Left lung (tissue), 4 donors: ENCODE measurements at regions not wholly inside any gene's neighbourhood (a gene's known extent, or its start where the extent isn't known, plus 50 kb on each side); places are given as distances from the start of the nearest gene placed in this dataset.

Source experiments
- ATAC-seq: fragments of 200-7000 bp; cut with Tn5 transposase; one replicate; pipeline ENCODE4 v1.9.1; 2020; ENCODE audit warnings: moderate library complexity
- DNase-seq, 4 donors: peaks; one replicate each; pipeline ENCODE4 v3.0.0-alpha.2; 2013 to 2020
- H3K27ac ChIP-seq, 2 donors: fragments of 200-600 bp; sonication (generic) in 1 of 2; one replicate each; pipeline versions ENCODE4 v1.5.0 to v1.8.0; 2020 to 2021
- H3K27me3 ChIP-seq, 2 donors: fragments of 200-600 bp; sonication (generic) in 1 of 2; one replicate each; pipeline versions ENCODE4 v1.5.0 to v1.8.0; 2020 to 2021
- H3K36me3 ChIP-seq, 2 donors: fragments of 200-600 bp; sonication (generic) in 1 of 2; one replicate each; pipeline versions ENCODE4 v1.5.0 to v1.8.0; 2020 to 2021
- H3K4me1 ChIP-seq, 2 donors: fragments of 200-600 bp; one replicate each; pipeline ENCODE4 v1.8.0; 2021
- H3K4me3 ChIP-seq, 2 donors: fragments of 200-600 bp; sonication (generic) in 1 of 2; one replicate each; pipeline versions ENCODE4 v1.5.0 to v1.8.0; 2020 to 2021; ENCODE audit warnings: mild to moderate bottlenecking in 1 of 2
- H3K9me3 ChIP-seq, 2 donors: fragments of 200-600 bp; sonication (generic) in 1 of 2; one replicate each; pipeline versions ENCODE4 v1.5.0 to v1.8.0; 2020 to 2021
- CTCF ChIP-seq, 2 donors: fragments of 200-600 bp; sonication (generic) in 1 of 2; IDR thresholded peaks; one replicate each; pipeline versions ENCODE4 v1.5.0 to v1.8.0; 2021; ENCODE audit warnings: antibody characterized with exemption in 2 of 2
- intact Hi-C, 2 donors: fragments of 100-400 bp; cut with DNase I; formaldehyde crosslinking; loops; one replicate each; pipeline versions ENCODE4 v1.11.2 to v1.14.2; 2022
- donor health status: DM: no; HTN: yes; CAD: no.
- donor health status: DM: no; HTN: no; CAD: no.

- Histone ChIP-seq H3K27me3 (no peaks in the 10 kb centered on the region), H3K27ac (no peak overlapping the region), H3K9me3 (peaks cover 0 to 4% of the 10 kb centered on the region in 2 donors), H3K4me3 (no peak overlapping the region), H3K4me1 (no peaks in the 10 kb centered on the region), H3K36me3 (no peaks in the 10 kb centered on the region)
- intact Hi-C loops, result no loop called here
- no peak for TF ChIP-seq CTCF (IDR thresholded peaks at IDR 0.05)
- ATAC-seq (peak; percentile 78), DNase-seq (no peak)
These were observed 511.1 kb downstream of the TENT5A start for GRCh38 chr6:81241126-81242041.

- Histone ChIP-seq H3K4me3 (no peak overlapping the region), H3K9me3 (no peaks in the 10 kb centered on the region), H3K27me3 (no peaks in the 10 kb centered on the region), H3K4me1 (no peaks in the 10 kb centered on the region), H3K36me3 (no peaks in the 10 kb centered on the region), H3K27ac (no peak overlapping the region)
- no peak for DNase-seq
- intact Hi-C loops, result no loop called here
- ATAC-seq, result no peak
- TF ChIP-seq CTCF (IDR thresholded peaks at IDR 0.05), result no peak
These were observed 514.1 kb downstream of the TENT5A start for GRCh38 chr6:81238390-81238789.

- no peaks in the 10 kb centered on the region for H3K36me3 ChIP-seq
- no peaks in the 10 kb centered on the region for H3K9me3 ChIP-seq
- no peak for ATAC-seq
- no peaks in the 10 kb centered on the region for H3K4me1 ChIP-seq
- DNase-seq, result no peak
- no peak overlapping the region for H3K4me3 ChIP-seq
- H3K27me3 ChIP-seq, result no peaks in the 10 kb centered on the region
- H3K27ac ChIP-seq, result no peak overlapping the region
- intact Hi-C loops, result no loop called here
- no peak for TF ChIP-seq CTCF (IDR thresholded peaks at IDR 0.05)
These were observed 515.3 kb downstream of the TENT5A start for GRCh38 chr6:81237226-81237625.

GRCh38 chr6:81235512-81235911, 517.0 kb downstream of the TENT5A start:
- Histone ChIP-seq H3K27ac (no peak overlapping the region), H3K27me3 (no peaks in the 10 kb centered on the region), H3K9me3 (no peaks in the 10 kb centered on the region), H3K36me3 (no peaks in the 10 kb centered on the region), H3K4me1 (no peaks in the 10 kb centered on the region), H3K4me3 (no peak overlapping the region)
- intact Hi-C loops, result no loop called here
- DNase-seq, result no peak
- TF ChIP-seq CTCF (IDR thresholded peaks at IDR 0.05), result no peak
- ATAC-seq, result no peak

- intact Hi-C loops, result no loop called here
- H3K9me3 ChIP-seq, result no peaks in the 10 kb centered on the region
- H3K4me3 ChIP-seq, result no peak overlapping the region
- DNase-seq (no peak), ATAC-seq (no peak)
- no peak overlapping the region for H3K27ac ChIP-seq
- no peaks in the 10 kb centered on the region for H3K4me1 ChIP-seq
- no peaks in the 10 kb centered on the region for H3K27me3 ChIP-seq
- no peak for TF ChIP-seq CTCF (IDR thresholded peaks at IDR 0.05)
- H3K36me3 ChIP-seq, result no peaks in the 10 kb centered on the region
These were observed 518.5 kb downstream of the TENT5A start for GRCh38 chr6:81233990-81234389.
